ENCODE measurements at regions not wholly inside any gene's neighbourhood (a gene's known extent, or its start where the extent isn't known, plus 50 kb on each side); places are given as distances from the start of the nearest gene placed in this dataset.

DNA sequence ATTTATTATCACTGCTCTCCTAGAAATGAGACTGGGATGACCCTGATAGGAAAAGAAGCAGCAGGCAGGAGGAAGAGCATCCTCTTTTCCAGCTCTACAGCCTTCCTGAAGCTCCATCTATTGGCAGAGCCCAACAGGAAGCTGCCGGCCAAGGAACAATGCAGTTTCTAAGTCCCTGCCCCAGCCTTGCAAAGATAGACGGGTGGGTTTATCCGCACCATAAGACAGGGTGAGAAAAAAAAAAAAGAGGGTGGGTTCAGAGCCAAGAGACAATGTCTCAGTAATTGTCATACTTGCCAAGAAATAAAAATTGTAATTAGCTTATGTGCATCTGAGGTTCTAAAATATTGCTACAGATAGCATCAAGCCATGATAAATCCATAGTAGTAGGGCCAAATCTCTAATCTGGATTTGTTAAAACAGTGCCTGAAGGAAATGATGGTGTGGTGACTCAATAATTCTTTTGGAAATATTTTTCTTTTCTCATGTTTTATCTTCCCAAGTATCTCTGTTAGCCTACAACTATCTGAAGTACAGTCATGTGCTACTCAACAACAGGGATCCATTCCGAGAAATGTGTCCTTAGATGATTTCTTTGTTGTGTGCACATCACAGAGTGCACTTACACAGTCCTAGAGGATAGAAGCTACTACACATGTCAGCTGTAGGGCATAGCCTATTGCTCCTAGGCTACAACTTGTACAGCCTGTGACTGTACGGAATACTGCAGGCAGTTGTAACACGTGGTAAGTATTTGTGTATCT lies 242.9 kb upstream of the CXCL12 start:
- TF ChIP-seq, protein P1, sequence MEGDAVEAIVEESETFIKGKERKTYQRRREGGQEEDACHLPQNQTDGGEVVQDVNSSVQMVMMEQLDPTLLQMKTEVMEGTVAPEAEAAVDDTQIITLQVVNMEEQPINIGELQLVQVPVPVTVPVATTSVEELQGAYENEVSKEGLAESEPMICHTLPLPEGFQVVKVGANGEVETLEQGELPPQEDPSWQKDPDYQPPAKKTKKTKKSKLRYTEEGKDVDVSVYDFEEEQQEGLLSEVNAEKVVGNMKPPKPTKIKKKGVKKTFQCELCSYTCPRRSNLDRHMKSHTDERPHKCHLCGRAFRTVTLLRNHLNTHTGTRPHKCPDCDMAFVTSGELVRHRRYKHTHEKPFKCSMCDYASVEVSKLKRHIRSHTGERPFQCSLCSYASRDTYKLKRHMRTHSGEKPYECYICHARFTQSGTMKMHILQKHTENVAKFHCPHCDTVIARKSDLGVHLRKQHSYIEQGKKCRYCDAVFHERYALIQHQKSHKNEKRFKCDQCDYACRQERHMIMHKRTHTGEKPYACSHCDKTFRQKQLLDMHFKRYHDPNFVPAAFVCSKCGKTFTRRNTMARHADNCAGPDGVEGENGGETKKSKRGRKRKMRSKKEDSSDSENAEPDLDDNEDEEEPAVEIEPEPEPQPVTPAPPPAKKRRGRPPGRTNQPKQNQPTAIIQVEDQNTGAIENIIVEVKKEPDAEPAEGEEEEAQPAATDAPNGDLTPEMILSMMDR (IDR thresholded peaks at IDR 0.05) = no peak

- TF ChIP-seq, protein P1 (IDR thresholded peaks at IDR 0.05) = no peak
Observed at GRCh38 chr10:44628921-44629320, 244.0 kb upstream of the CXCL12 start.

- TF ChIP-seq, protein P1 (IDR thresholded peaks at IDR 0.05) = no peak
Observed at GRCh38 chr10:44635176-44635575, 250.3 kb upstream of the CXCL12 start.

DNA sequence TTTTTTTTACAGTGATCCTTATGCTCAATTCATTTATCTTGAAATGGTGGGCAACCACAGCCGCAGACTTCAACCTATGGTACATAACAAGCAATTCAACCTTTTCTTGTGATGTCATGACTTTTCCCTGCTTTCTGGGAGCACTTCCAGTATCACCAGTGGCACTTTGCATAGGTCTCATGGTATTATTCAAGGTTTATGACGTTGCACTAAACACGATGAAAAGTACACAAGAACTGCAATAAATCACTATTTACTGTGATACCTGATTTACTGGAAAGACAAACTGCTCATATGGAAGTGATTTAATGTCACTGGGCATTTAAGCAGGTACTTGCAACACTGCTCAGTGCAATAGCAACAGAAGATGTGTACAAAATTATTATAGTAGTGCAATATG lies 251.7 kb upstream of the CXCL12 start:
- TF ChIP-seq, protein P1 (IDR thresholded peaks at IDR 0.05) = no peak

DNA sequence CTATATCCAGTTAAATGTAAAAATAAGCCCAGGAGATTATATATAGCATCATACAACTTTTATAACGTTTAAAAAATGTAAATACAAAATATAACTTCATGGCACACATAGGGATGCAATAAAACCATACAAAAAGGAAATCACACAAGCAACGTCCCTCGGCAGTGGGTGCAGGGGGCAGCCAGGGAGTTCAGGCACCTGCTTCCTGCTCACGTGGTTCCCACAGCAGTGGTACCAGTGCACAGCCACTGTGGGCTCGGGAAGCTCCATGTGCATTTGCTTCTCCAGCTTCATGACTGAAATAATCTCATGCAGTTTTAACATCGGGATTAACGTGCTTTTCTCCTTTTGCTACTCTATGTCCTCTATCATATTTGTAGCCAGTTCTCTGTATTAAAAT lies 255.5 kb upstream of the CXCL12 start:
- TF ChIP-seq, protein P1 (IDR thresholded peaks at IDR 0.05) = no peak

- TF ChIP-seq, protein P1 (IDR thresholded peaks at IDR 0.05) = no peak
Observed at GRCh38 chr10:44647473-44647872, 262.6 kb upstream of the CXCL12 start.

DNA sequence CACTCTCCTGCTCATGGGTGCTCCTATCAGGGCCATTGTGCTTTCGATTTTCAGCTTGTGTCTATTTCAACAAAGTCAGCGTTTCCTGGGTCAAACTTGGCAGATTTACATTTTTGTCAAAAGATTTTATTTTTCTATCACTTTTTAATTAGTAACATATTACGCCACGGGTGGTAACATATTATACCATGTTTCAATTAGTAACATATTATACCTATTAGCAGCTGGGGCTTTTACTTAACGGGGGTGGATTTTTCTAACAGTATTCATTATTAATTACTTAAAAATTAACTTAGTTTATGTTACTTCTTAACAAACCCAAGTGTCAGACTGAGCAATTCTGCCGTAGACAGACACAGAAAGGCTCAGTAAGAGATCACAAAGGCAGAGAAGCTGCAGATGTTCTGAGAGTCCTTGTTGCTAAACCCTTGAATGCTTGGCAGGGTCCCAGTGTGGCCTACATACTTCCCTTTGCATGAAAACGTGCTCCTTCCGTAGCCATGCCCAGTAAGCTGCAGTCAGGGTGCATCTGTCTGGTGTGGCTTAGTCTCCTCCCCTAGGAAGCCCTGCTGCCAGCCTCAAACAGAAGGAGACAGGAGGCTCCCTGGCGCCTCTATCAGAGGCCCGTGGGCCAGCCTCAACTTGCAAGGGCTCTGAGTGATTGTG lies 263.1 kb upstream of the CXCL12 start:
- TF ChIP-seq, protein P1 (IDR thresholded peaks at IDR 0.05) = no peak

Data from LNCAP (cell line).